Lung (tissue), 11 donors: ENCODE measurements at regions not wholly inside any gene's neighbourhood (a gene's known extent, or its start where the extent isn't known, plus 50 kb on each side); places are given as distances from the start of the nearest gene placed in this dataset.
"Not testable (repeated sequence)": the region's sequence is repeated elsewhere in the genome, so short reads cannot be mapped to it uniquely, and the experiment has no call there.

Experiments
- ATAC-seq: fragments of 200-7000 bp; cut with Tn5 transposase; one replicate; pipeline ENCODE4 v1.9.1; 2020; ENCODE audit warnings: moderate number of reproducible peaks; ENCODE audit not compliant: insufficient read depth, low FRiP score
- DNase-seq, 3 donors: peaks; one replicate each; pipeline ENCODE4 v3.0.0-alpha.2; 2013 to 2017
- H3K27ac ChIP-seq, 2 donors: one replicate each; pipeline ENCODE4 v1.5.1; 2013; ENCODE audit warnings: mild to moderate bottlenecking in 2 of 2, moderate library complexity in 2 of 2, control low read depth in 1 of 2, inconsistent platforms in 1 of 2, low read depth in 1 of 2, low read length in 1 of 2
- H3K27me3 ChIP-seq, 3 donors: one replicate each; pipeline ENCODE4 v1.5.1; 2013; ENCODE audit warnings: low read length in 2 of 3; ENCODE audit not compliant: control insufficient read depth in 3 of 3, insufficient read depth in 3 of 3
- H3K36me3 ChIP-seq, 4 donors: one replicate each; pipeline ENCODE4 v1.5.1; 2013; ENCODE audit warnings: low read length in 4 of 4, mild to moderate bottlenecking in 1 of 4, moderate library complexity in 1 of 4; ENCODE audit not compliant: control insufficient read depth in 4 of 4, insufficient read depth in 4 of 4
- H3K4me1 ChIP-seq, 5 donors: one replicate each; pipeline ENCODE4 v1.5.1; 2013; ENCODE audit warnings: low read length in 5 of 5, mild to moderate bottlenecking in 2 of 5, moderate library complexity in 1 of 5; ENCODE audit not compliant: control insufficient read depth in 5 of 5, insufficient read depth in 5 of 5
- H3K4me3 ChIP-seq: one replicate; pipeline ENCODE4 v1.5.1; 2013; ENCODE audit warnings: mild to moderate bottlenecking, control low read depth, moderate library complexity
- H3K9ac ChIP-seq, 2 donors: one replicate each; pipeline ENCODE4 v1.5.1; 2013; ENCODE audit warnings: low read length in 2 of 2, control low read depth in 1 of 2; ENCODE audit not compliant: insufficient read depth in 1 of 2
- H3K9me3 ChIP-seq, 4 donors: one replicate each; pipeline ENCODE4 v1.5.1; 2013; ENCODE audit warnings: low read length in 3 of 4, mild to moderate bottlenecking in 1 of 4, moderate library complexity in 1 of 4; ENCODE audit not compliant: control insufficient read depth in 4 of 4, insufficient read depth in 3 of 4
- WGBS, 2 donors: extraction: QIAGEN DNeasy Blood & Tissue Kit; methylation state at CpG; one replicate each; pipeline ENCODE4 v1.1.7; 2013; 5-methylcytosine and 5-hydroxymethylcytosine counted together
- TF ChIP-seq, protein P1 (sequence below): IDR thresholded peaks from 2 replicates; pipeline ENCODE4 v1.5.1; 2012; ENCODE audit warnings: mild to moderate bottlenecking; ENCODE audit errors: control extremely low read depth, extremely low read depth
- donor health status: control.
- donor health status: control.
- donor health status: Bipolar disorder and iron deficiency.
- donor health status: healthy.
- donor health status: DM: yes; HTN: yes; CAD: no.

DNA sequence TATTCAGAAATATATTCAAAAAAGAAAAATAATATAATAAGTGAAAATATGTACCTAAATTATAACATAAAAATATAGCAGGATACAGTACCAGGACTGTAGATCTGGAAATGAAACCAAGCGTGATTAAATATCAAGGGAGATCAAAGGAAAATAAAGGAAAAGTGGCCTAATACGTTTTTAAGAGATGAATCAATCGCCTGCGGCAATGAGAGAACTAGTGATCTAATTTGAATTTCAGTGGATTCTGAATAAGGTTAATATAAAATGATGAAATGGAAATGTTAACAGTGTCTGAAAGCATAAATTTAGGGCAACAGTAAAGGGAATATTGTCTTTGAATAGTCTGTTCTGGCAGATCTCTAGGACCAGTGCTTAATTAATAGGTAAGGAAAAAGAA is 1761.9 kb upstream of the ACO1 start:
- TF ChIP-seq, protein P1, sequence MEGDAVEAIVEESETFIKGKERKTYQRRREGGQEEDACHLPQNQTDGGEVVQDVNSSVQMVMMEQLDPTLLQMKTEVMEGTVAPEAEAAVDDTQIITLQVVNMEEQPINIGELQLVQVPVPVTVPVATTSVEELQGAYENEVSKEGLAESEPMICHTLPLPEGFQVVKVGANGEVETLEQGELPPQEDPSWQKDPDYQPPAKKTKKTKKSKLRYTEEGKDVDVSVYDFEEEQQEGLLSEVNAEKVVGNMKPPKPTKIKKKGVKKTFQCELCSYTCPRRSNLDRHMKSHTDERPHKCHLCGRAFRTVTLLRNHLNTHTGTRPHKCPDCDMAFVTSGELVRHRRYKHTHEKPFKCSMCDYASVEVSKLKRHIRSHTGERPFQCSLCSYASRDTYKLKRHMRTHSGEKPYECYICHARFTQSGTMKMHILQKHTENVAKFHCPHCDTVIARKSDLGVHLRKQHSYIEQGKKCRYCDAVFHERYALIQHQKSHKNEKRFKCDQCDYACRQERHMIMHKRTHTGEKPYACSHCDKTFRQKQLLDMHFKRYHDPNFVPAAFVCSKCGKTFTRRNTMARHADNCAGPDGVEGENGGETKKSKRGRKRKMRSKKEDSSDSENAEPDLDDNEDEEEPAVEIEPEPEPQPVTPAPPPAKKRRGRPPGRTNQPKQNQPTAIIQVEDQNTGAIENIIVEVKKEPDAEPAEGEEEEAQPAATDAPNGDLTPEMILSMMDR: no peak
- WGBS, 2 donors: 85 to 89% methylated on average over 4 of the region's 4 CpGs
- Histone ChIP-seq H3K4me1 (no peaks in the 10 kb centered on the region), H3K9me3 (no peaks in the 10 kb centered on the region), H3K36me3 (no peaks in the 10 kb centered on the region), H3K9ac (no peak overlapping the region), H3K27ac (no peak overlapping the region), H3K27me3 (no peaks in the 10 kb centered on the region), H3K4me3 (no peak overlapping the region)
- ATAC-seq (no peak), DNase-seq (no peak)

DNA sequence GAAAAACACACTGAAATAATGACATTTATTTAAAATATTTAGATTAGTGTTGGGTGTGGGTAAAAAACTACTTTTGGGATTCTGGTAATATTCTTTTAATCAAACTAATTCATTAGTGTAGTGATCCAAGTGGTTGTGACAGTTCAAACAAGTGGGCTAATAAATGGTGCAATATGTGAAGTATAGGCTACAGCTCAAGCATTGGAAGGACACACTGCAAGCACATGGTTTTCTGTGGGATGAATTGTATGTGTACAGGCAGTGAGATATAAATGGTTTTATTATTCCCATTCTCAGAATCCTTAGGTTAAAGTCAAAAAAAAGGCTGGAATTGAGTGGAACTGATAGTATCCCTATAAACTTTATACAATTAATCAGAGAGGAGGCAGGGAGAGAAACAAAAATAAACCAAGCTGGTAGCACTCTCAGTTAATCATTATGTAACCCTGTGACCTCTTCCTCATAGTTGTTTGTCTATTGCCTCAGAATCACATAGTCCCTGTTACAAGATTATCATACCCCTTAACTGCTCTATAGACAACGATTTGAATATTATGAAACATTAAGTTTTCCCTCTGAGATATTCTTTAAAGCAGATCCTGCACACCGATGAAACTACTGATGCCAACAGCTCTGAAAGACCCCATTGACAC is 1755.4 kb upstream of the ACO1 start:
- DNase-seq (no peak), ATAC-seq (no peak)
- H3K4me3 ChIP-seq: no peak overlapping the region
- no peaks in the 10 kb centered on the region for H3K36me3 ChIP-seq
- WGBS, 2 donors: 57 to 69% methylated on average over 2 of the region's 2 CpGs
- H3K9me3 ChIP-seq: no peaks in the 10 kb centered on the region
- H3K27me3 ChIP-seq: no peaks in the 10 kb centered on the region
- no peaks in the 10 kb centered on the region for H3K4me1 ChIP-seq
- no peak overlapping the region for H3K9ac ChIP-seq
- H3K27ac ChIP-seq: no peak overlapping the region
- TF ChIP-seq, protein P1: no peak

DNA sequence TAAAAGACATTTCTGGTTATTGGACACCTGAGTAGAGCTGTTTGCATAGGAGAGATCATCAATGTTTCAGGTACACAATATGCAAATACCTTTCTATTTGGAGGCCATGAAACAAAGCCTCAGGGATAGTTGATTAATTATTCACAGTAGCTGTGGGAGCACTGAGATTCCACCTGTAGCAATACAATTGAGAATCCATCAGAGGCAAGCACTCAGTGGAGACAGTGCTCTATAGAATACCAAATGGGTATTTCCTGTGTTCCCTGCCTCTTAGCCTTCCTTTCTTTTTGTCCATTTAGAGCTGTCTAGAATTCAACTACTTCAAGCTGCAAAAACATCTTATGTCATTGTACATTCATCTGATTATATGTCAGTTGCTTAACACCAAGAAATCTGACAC is 1754.0 kb upstream of the ACO1 start:
- DNase-seq (no peak), ATAC-seq (no peak)
- Histone ChIP-seq H3K4me1 (no peaks in the 10 kb centered on the region), H3K36me3 (no peaks in the 10 kb centered on the region), H3K27ac (no peak overlapping the region), H3K27me3 (no peaks in the 10 kb centered on the region), H3K4me3 (no peak overlapping the region), H3K9me3 (no peaks in the 10 kb centered on the region), H3K9ac (no peak overlapping the region)
- TF ChIP-seq, protein P1: no peak

DNA sequence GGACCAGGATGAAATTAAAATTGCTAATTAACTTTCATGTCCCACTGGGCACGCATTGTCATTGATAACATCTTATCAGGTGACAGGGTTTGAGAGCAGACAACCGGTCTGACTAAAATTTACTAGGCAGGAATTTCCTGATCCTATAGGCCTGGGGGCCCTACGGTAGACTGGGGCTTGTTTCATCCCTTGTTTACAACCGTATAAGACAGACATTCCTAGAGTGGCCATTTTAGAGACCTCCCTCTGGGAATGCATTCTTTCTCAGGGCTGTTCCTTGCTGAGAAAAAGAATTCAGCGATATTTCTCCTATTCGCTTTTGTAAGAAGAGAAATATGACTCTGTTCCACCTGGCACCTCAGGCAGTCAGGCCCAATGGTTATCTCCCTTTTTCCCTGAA is 1737.8 kb upstream of the ACO1 start:
- H3K9ac ChIP-seq, H3K36me3 ChIP-seq, H3K27ac ChIP-seq, H3K27me3 ChIP-seq, ATAC-seq, H3K9me3 ChIP-seq, H3K4me3 ChIP-seq, H3K4me1 ChIP-seq, DNase-seq: not testable (repeated sequence)
- 91 to 93% methylated on average over 6 of the region's 6 CpGs for WGBS, 2 donors
